HG02623 (cell line): ENCODE measurements at regions not wholly inside any gene's neighbourhood (a gene's known extent, or its start where the extent isn't known, plus 50 kb on each side); places are given as distances from the start of the nearest gene placed in this dataset.
"Not testable (repeated sequence)": the region's sequence is repeated elsewhere in the genome, so short reads cannot be mapped to it uniquely, and the experiment has no call there.

Experiments used
- ATAC-seq: cut with Tn5 transposase; IDR thresholded peaks from one replicate; pipeline ENCODE4 v1.9.1; 2021; ENCODE audit warnings: moderate library complexity; ENCODE audit not compliant: unreplicated experiment

- ATAC-seq = no peak
These were observed 93.7 kb downstream of the OAT start for GRCh38 chr10:124324856-124325632.

GRCh38 chr10:124324451-124324850, 94.3 kb downstream of the OAT start:
- ATAC-seq = no peak

GRCh38 chr10:124323806-124324205, 94.9 kb downstream of the OAT start:
- no peak for ATAC-seq

GRCh38 chr10:124323111-124323725, 95.5 kb downstream of the OAT start:
- ATAC-seq = no peak

GRCh38 chr10:124322191-124322980, 96.3 kb downstream of the OAT start:
- ATAC-seq = no peak

GRCh38 chr10:124321433-124322089, 97.2 kb downstream of the OAT start:
- ATAC-seq = no peak

GRCh38 chr10:124320778-124321432, 97.8 kb downstream of the OAT start:
- ATAC-seq = no peak

GRCh38 chr10:124319926-124320391, 98.8 kb downstream of the OAT start:
- no peak for ATAC-seq

GRCh38 chr10:124319520-124319919, 99.2 kb downstream of the OAT start:
- ATAC-seq = not testable (repeated sequence)

- no peak for ATAC-seq
These were observed 99.9 kb downstream of the OAT start for GRCh38 chr10:124318811-124319210.

- ATAC-seq = no peak
These were observed 100.6 kb downstream of the OAT start for GRCh38 chr10:124318076-124318475.

- no peak for ATAC-seq
These were observed 102.4 kb downstream of the OAT start for GRCh38 chr10:124316326-124316725.

- no peak for ATAC-seq
These were observed 103.0 kb downstream of the OAT start for GRCh38 chr10:124315591-124316270.

- ATAC-seq = no peak
These were observed 105.3 kb downstream of the OAT start for GRCh38 chr10:124313374-124313773.

- ATAC-seq = no peak
These were observed 109.9 kb downstream of the OAT start for GRCh38 chr10:124308811-124309210.

GRCh38 chr10:124308056-124308645, 110.6 kb downstream of the OAT start:
- ATAC-seq = no peak

GRCh38 chr10:124307591-124307990, 111.1 kb downstream of the OAT start:
- ATAC-seq = no peak

GRCh38 chr10:124306922-124307371, 111.8 kb downstream of the OAT start:
- ATAC-seq = no peak

GRCh38 chr10:124306520-124306919, 112.2 kb downstream of the OAT start:
- no peak for ATAC-seq

GRCh38 chr10:124305984-124306383, 112.7 kb downstream of the OAT start:
- no peak for ATAC-seq
